DND-41 (cell line): ENCODE measurements at regions not wholly inside any gene's neighbourhood (a gene's known extent, or its start where the extent isn't known, plus 50 kb on each side); places are given as distances from the start of the nearest gene placed in this dataset.

Source experiments
- EZH2 ChIP-seq: IDR thresholded peaks from 3 replicates; pipeline ENCODE4 v1.6.1; 2012; ENCODE audit warnings: borderline replicate concordance, low read depth, mild to moderate bottlenecking, moderate library complexity, low read length, inconsistent platforms; ENCODE audit not compliant: severe bottlenecking
- TF ChIP-seq, protein P1 (sequence below): IDR thresholded peaks from 2 replicates; pipeline ENCODE4 v1.5.1; 2012; ENCODE audit warnings: borderline replicate concordance, low read length, moderate library complexity, mild to moderate bottlenecking; ENCODE audit not compliant: poor library complexity, severe bottlenecking; ENCODE audit errors: extremely low read depth

DNA sequence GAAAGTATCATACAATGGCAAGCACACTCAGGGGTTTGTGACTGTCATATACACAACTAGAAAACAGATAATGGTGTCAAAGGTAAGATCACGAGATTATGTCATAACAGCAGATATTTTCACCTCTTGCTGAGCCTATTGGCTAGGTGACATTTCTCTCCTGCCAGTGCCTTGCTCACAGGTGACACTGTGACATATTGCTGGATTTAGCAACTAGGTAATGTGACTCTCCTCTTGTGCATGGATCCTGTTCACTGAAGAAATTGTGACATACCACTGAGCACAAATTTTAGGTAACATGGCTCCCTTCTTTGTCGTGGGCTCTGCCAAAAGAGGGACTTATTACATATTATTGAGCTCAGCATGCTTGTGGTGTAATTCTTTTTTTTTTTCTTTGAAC is 842.0 kb upstream of the TSPY4 start:
- TF ChIP-seq, protein P1, sequence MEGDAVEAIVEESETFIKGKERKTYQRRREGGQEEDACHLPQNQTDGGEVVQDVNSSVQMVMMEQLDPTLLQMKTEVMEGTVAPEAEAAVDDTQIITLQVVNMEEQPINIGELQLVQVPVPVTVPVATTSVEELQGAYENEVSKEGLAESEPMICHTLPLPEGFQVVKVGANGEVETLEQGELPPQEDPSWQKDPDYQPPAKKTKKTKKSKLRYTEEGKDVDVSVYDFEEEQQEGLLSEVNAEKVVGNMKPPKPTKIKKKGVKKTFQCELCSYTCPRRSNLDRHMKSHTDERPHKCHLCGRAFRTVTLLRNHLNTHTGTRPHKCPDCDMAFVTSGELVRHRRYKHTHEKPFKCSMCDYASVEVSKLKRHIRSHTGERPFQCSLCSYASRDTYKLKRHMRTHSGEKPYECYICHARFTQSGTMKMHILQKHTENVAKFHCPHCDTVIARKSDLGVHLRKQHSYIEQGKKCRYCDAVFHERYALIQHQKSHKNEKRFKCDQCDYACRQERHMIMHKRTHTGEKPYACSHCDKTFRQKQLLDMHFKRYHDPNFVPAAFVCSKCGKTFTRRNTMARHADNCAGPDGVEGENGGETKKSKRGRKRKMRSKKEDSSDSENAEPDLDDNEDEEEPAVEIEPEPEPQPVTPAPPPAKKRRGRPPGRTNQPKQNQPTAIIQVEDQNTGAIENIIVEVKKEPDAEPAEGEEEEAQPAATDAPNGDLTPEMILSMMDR, result no peak
- no peak for TF ChIP-seq EZH2
